ENCODE measurements at regions not wholly inside any gene's neighbourhood (a gene's known extent, or its start where the extent isn't known, plus 50 kb on each side); places are given as distances from the start of the nearest gene placed in this dataset.

DNA sequence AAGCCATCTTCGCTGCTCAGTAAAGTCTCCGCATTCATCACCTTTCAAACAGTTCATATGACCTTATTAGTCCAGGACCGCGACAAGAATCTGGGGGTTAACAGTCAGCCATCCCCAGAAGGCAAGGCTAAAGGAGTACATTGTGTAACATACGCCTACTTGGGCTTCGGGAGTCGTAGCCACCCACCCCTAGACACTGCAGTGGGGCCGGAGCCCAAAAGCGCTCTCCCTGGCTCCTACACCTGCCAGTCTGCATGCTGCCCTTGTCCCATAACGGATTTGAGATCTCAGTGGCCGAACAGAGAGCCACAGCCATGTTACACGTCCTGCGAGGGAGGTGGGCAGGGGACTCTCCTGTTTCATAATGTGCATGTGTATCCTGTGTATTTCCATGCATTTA, 1405.5 kb downstream of the GRIK2 start:
- TF ChIP-seq, protein P1, sequence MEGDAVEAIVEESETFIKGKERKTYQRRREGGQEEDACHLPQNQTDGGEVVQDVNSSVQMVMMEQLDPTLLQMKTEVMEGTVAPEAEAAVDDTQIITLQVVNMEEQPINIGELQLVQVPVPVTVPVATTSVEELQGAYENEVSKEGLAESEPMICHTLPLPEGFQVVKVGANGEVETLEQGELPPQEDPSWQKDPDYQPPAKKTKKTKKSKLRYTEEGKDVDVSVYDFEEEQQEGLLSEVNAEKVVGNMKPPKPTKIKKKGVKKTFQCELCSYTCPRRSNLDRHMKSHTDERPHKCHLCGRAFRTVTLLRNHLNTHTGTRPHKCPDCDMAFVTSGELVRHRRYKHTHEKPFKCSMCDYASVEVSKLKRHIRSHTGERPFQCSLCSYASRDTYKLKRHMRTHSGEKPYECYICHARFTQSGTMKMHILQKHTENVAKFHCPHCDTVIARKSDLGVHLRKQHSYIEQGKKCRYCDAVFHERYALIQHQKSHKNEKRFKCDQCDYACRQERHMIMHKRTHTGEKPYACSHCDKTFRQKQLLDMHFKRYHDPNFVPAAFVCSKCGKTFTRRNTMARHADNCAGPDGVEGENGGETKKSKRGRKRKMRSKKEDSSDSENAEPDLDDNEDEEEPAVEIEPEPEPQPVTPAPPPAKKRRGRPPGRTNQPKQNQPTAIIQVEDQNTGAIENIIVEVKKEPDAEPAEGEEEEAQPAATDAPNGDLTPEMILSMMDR (IDR thresholded peaks at IDR 0.05): no peak
- no peak for TF ChIP-seq POLR2A (IDR thresholded peaks at IDR 0.05)

Measured in tibial nerve (tissue), 3 donors.